OCI-LY1 (cell line): ENCODE measurements at regions not wholly inside any gene's neighbourhood (a gene's known extent, or its start where the extent isn't known, plus 50 kb on each side); places are given as distances from the start of the nearest gene placed in this dataset.
A peak's percentile ranks its signal among the peaks of the same experiment; 100 is the strongest.

Experiments used
- H2AFZ ChIP-seq: fragments of 200-600 bp; sonication (generic), shearing (Covaris generic); 2 replicates; pipeline ENCODE4 v1.6.0; 2014; ENCODE audit warnings: antibody characterized with exemption, mild to moderate bottlenecking, low read length
- H3F3A ChIP-seq: fragments of 200-600 bp; sonication (generic), shearing (Covaris generic); 2 replicates; pipeline ENCODE4 v1.6.0; 2014; ENCODE audit warnings: mild to moderate bottlenecking, antibody characterized with exemption, low read length, moderate library complexity; ENCODE audit not compliant: insufficient read depth
- H3K27ac ChIP-seq: fragments of 200-600 bp; sonication (generic); 2 replicates; pipeline ENCODE4 v1.5.1; 2014; ENCODE audit warnings: low read length, mixed run types, mild to moderate bottlenecking, low read depth; ENCODE audit not compliant: poor library complexity, severe bottlenecking
- H3K27me3 ChIP-seq: fragments of 200-600 bp; sonication (generic); 2 replicates; pipeline ENCODE4 v1.6.0; 2014; ENCODE audit warnings: antibody characterized with exemption, mild to moderate bottlenecking, low read length, moderate library complexity; ENCODE audit not compliant: insufficient read depth
- H3K36me3 ChIP-seq: fragments of 200-600 bp; sonication (generic); 2 replicates; pipeline ENCODE4 v1.6.1; 2014; ENCODE audit warnings: mild to moderate bottlenecking, antibody characterized with exemption, low read length, moderate library complexity, mixed read lengths; ENCODE audit not compliant: insufficient read depth
- H3K4me1 ChIP-seq: fragments of 200-600 bp; sonication (generic); 2 replicates; pipeline ENCODE4 v1.5.1; 2014; ENCODE audit warnings: mild to moderate bottlenecking, low read length, moderate library complexity; ENCODE audit not compliant: insufficient read depth, severe bottlenecking
- H3K4me2 ChIP-seq: fragments of 200-600 bp; sonication (generic), shearing (Covaris generic); 2 replicates; pipeline ENCODE4 v1.6.1; 2014; ENCODE audit warnings: low read length
- H3K4me3 ChIP-seq: fragments of 200-600 bp; sonication (generic); 2 replicates; pipeline ENCODE4 v1.5.1; 2014; ENCODE audit warnings: low read length, low read depth, mild to moderate bottlenecking, mixed read lengths; ENCODE audit not compliant: poor library complexity, severe bottlenecking
- H3K79me2 ChIP-seq: fragments of 200-600 bp; shearing (Covaris generic); 2 replicates; pipeline ENCODE4 v1.6.1; 2016; ENCODE audit warnings: mixed run types, low read length, mixed read lengths; ENCODE audit not compliant: insufficient read depth
- H3K9ac ChIP-seq: fragments of 200-600 bp; sonication (generic), shearing (Covaris generic); 2 replicates; pipeline ENCODE4 v1.6.1; 2014; ENCODE audit warnings: mild to moderate bottlenecking, low read length, mixed read lengths
- H3K9me2 ChIP-seq: fragments of 200-600 bp; sonication (generic), shearing (Covaris generic); 2 replicates; pipeline ENCODE4 v1.6.1; 2014; ENCODE audit warnings: low read depth, mild to moderate bottlenecking, low read length, mixed read lengths
- H3K9me3 ChIP-seq: fragments of 200-600 bp; shearing (Covaris generic); 2 replicates; pipeline ENCODE4 v1.6.1; 2014; ENCODE audit warnings: low read length, mixed read lengths
- H4K20me1 ChIP-seq: fragments of 200-600 bp; sonication (generic), shearing (Covaris generic); 2 replicates; pipeline ENCODE4 v1.6.0; 2016; ENCODE audit warnings: mild to moderate bottlenecking, low read length; ENCODE audit not compliant: insufficient read depth
- EZH2 ChIP-seq: fragments of 200-600 bp; sonication (generic), shearing (Covaris generic); IDR thresholded peaks from 2 replicates; pipeline ENCODE4 v1.8.0; 2017; ENCODE audit warnings: borderline replicate concordance, mixed run types, mild to moderate bottlenecking, antibody characterized with exemption, low read length, moderate library complexity, mixed read lengths
- TF ChIP-seq, protein P1 (sequence below): fragments of 200-600 bp; sonication (generic), shearing (Covaris generic); IDR thresholded peaks from 2 replicates; pipeline ENCODE4 v1.5.1; 2017; ENCODE audit warnings: mild to moderate bottlenecking, antibody characterized with exemption, low read length, moderate library complexity, mixed read lengths

DNA sequence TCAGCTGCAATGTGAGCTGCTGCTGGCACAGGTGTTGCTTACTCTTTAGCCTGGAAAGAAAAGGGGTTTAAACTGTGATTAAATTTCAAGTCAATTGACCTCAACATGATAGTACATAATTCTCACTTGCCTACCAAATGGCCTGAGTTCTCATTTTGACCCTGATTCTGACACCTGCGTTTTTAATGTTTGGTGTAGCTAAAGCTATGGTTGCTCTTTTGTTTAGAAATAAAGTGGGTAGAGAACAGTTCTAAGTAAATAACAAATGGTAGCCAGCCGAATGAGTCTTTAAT is 100.8 kb upstream of the SOX2 start:
- TF ChIP-seq EZH2 = no peak
- TF ChIP-seq, protein P1, sequence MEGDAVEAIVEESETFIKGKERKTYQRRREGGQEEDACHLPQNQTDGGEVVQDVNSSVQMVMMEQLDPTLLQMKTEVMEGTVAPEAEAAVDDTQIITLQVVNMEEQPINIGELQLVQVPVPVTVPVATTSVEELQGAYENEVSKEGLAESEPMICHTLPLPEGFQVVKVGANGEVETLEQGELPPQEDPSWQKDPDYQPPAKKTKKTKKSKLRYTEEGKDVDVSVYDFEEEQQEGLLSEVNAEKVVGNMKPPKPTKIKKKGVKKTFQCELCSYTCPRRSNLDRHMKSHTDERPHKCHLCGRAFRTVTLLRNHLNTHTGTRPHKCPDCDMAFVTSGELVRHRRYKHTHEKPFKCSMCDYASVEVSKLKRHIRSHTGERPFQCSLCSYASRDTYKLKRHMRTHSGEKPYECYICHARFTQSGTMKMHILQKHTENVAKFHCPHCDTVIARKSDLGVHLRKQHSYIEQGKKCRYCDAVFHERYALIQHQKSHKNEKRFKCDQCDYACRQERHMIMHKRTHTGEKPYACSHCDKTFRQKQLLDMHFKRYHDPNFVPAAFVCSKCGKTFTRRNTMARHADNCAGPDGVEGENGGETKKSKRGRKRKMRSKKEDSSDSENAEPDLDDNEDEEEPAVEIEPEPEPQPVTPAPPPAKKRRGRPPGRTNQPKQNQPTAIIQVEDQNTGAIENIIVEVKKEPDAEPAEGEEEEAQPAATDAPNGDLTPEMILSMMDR = no peak
- peak overlapping the region; percentile 52 for H3K9ac ChIP-seq
- no peak overlapping the region for H2AFZ ChIP-seq
- H3K4me2 ChIP-seq = peak overlapping the region; percentile 42
- H4K20me1 ChIP-seq = no peaks in the 10 kb centered on the region
- peaks cover 62% of the 10 kb centered on the region for H3K4me1 ChIP-seq
- H3F3A ChIP-seq = no peaks in the 10 kb centered on the region
- no peaks in the 10 kb centered on the region for H3K27me3 ChIP-seq
- peak overlapping the region; percentile 84 for H3K27ac ChIP-seq
- H3K4me3 ChIP-seq = peak overlapping the region; percentile 54
- H3K36me3 ChIP-seq = no peaks in the 10 kb centered on the region
- H3K9me3 ChIP-seq = no peaks in the 10 kb centered on the region
- H3K9me2 ChIP-seq = no peaks in the 10 kb centered on the region
- 0 out of 2 replicates have a peak, but pooled peaks cover 3% of the 10 kb centered on the region for H3K79me2 ChIP-seq

- no peaks in the 10 kb centered on the region for H3K36me3 ChIP-seq
- H3K4me2 ChIP-seq = peak overlapping the region; percentile 42
- no peaks in the 10 kb centered on the region for H3K9me2 ChIP-seq
- peaks cover 60% of the 10 kb centered on the region for H3K4me1 ChIP-seq
- no peaks in the 10 kb centered on the region for H3F3A ChIP-seq
- no peaks in the 10 kb centered on the region for H4K20me1 ChIP-seq
- H3K79me2 ChIP-seq = 0 out of 2 replicates have a peak, but pooled peaks cover 3% of the 10 kb centered on the region
- peak overlapping the region; percentile 54 for H3K4me3 ChIP-seq
- H2AFZ ChIP-seq = no peak overlapping the region
- no peaks in the 10 kb centered on the region for H3K9me3 ChIP-seq
- peak overlapping the region; percentile 52 for H3K9ac ChIP-seq
- TF ChIP-seq, protein P1 = no peak
- H3K27me3 ChIP-seq = no peaks in the 10 kb centered on the region
- peak overlapping the region; percentile 84 for H3K27ac ChIP-seq
Measured at GRCh38 chr3:181610083-181610972, 101.4 kb upstream of the SOX2 start.

GRCh38 chr3:181609030-181609767 is 102.5 kb upstream of the SOX2 start:
- no peak overlapping the region for H3K9ac ChIP-seq
- no peaks in the 10 kb centered on the region for H3K36me3 ChIP-seq
- TF ChIP-seq EZH2 = no peak
- TF ChIP-seq, protein P1 = no peak
- H3K4me3 ChIP-seq = no peak overlapping the region
- no peaks in the 10 kb centered on the region for H4K20me1 ChIP-seq
- H3K27me3 ChIP-seq = no peaks in the 10 kb centered on the region
- no peaks in the 10 kb centered on the region for H3K9me3 ChIP-seq
- H3K27ac ChIP-seq = peak overlapping the region; percentile 27
- H3K4me1 ChIP-seq = peaks cover 58% of the 10 kb centered on the region
- no peaks in the 10 kb centered on the region for H3K9me2 ChIP-seq
- H2AFZ ChIP-seq = no peak overlapping the region
- H3K4me2 ChIP-seq = no peak overlapping the region
- H3F3A ChIP-seq = no peaks in the 10 kb centered on the region
- H3K79me2 ChIP-seq = no peaks in the 10 kb centered on the region
